AG09319 (cell line): ENCODE measurements at regions not wholly inside any gene's neighbourhood (a gene's known extent, or its start where the extent isn't known, plus 50 kb on each side); places are given as distances from the start of the nearest gene placed in this dataset.

ENCODE experiments used
- DNase-seq: peaks from one replicate; pipeline ENCODE4 v3.0.0-alpha.2; 2010; ENCODE audit warnings: low read depth; ENCODE audit errors: extremely low read depth
- CTCF ChIP-seq: IDR thresholded peaks from 2 replicates; pipeline ENCODE4 v1.5.1; 2011; ENCODE audit warnings: low read depth, mild to moderate bottlenecking, inconsistent platforms, low read length, moderate library complexity

- DNase-seq = no peak
- TF ChIP-seq CTCF = no peak
Observed at GRCh38 chr3:116966649-116967048, 257.1 kb downstream of the TUSC7 start.

- DNase-seq = no peak
- no peak for TF ChIP-seq CTCF
Observed at GRCh38 chr3:116969135-116969534, 259.6 kb downstream of the TUSC7 start.

- DNase-seq = no peak
- no peak for TF ChIP-seq CTCF
Observed at GRCh38 chr3:116969646-116970045, 260.1 kb downstream of the TUSC7 start.

- TF ChIP-seq CTCF = no peak
- no peak for DNase-seq
Observed at GRCh38 chr3:116971531-116971930, 262.0 kb downstream of the TUSC7 start.

GRCh38 chr3:116974702-116975101 is 265.1 kb downstream of the TUSC7 start:
- DNase-seq = no peak
- no peak for TF ChIP-seq CTCF

GRCh38 chr3:116977441-116977840 is 267.9 kb downstream of the TUSC7 start:
- no peak for DNase-seq
- TF ChIP-seq CTCF = no peak

GRCh38 chr3:116980099-116980498 is 270.5 kb downstream of the TUSC7 start:
- no peak for DNase-seq
- no peak for TF ChIP-seq CTCF
